GM23338 (cell line): ENCODE measurements at regions not wholly inside any gene's neighbourhood (a gene's known extent, or its start where the extent isn't known, plus 50 kb on each side); places are given as distances from the start of the nearest gene placed in this dataset.

ENCODE experiments used
- ATAC-seq: fragments of 200-7000 bp; cut with Tn5 transposase; 3 replicates; pipeline ENCODE4 v1.9.1; 2020
- DNase-seq: peaks from one replicate; pipeline ENCODE4 v3.0.0-alpha.2; 2015; ENCODE audit warnings: low spot score
- H2AFZ ChIP-seq: fragments of 200-600 bp; sonication (generic); 2 replicates; pipeline ENCODE4 v1.8.0; 2016; ENCODE audit warnings: antibody characterized with exemption, mild to moderate bottlenecking, moderate library complexity
- H3F3A ChIP-seq: fragments of 200-600 bp; sonication (generic); replicated peaks from 2 replicates; pipeline ENCODE4 v1.8.0; 2017; ENCODE audit warnings: antibody characterized with exemption, mixed run types, low read depth
- H3K27ac ChIP-seq: fragments of 200-600 bp; sonication (generic); 2 replicates; pipeline ENCODE4 v1.6.1; 2016; ENCODE audit warnings: low read depth
- H3K27me3 ChIP-seq: fragments of 200-600 bp; sonication (generic); 2 replicates; pipeline ENCODE4 v1.8.0; 2016; ENCODE audit warnings: mild to moderate bottlenecking, mixed run types, moderate library complexity; ENCODE audit not compliant: insufficient read depth
- H3K36me3 ChIP-seq: fragments of 200-600 bp; sonication (generic); 2 replicates; pipeline ENCODE4 v1.8.0; 2016; ENCODE audit warnings: mild to moderate bottlenecking; ENCODE audit not compliant: insufficient read depth
- H3K4me1 ChIP-seq: fragments of 200-600 bp; sonication (generic); 2 replicates; pipeline ENCODE4 v1.8.0; 2016; ENCODE audit warnings: mild to moderate bottlenecking, moderate library complexity; ENCODE audit not compliant: insufficient read depth
- H3K4me2 ChIP-seq: fragments of 200-600 bp; sonication (generic); 2 replicates; pipeline ENCODE4 v1.7.1; 2017; ENCODE audit warnings: mixed run types
- H3K4me3 ChIP-seq: fragments of 200-600 bp; sonication (generic); 2 replicates; pipeline ENCODE4 v1.6.1; 2016; ENCODE audit warnings: mixed run types
- H3K79me2 ChIP-seq: fragments of 200-600 bp; sonication (generic); replicated peaks from 2 replicates; pipeline ENCODE4 v1.8.0; 2017; ENCODE audit warnings: mild to moderate bottlenecking; ENCODE audit not compliant: insufficient read depth
- H3K9me2 ChIP-seq: fragments of 200-600 bp; sonication (generic); 2 replicates; pipeline ENCODE4 v1.8.0; 2017; ENCODE audit not compliant: insufficient read depth
- H4K20me1 ChIP-seq: fragments of 200-600 bp; sonication (generic); replicated peaks from 2 replicates; pipeline ENCODE4 v1.8.0; 2017; ENCODE audit warnings: mild to moderate bottlenecking; ENCODE audit not compliant: insufficient read depth
- H3K27ac Mint-ChIP-seq: 2 replicates; pipeline ENCODE4 v1.8.0; 2020; ENCODE audit warnings: inconsistent platforms, mild to moderate bottlenecking, moderate library complexity, mixed read lengths
- H3K27me3 Mint-ChIP-seq: 3 replicates; pipeline ENCODE4 v1.8.0; 2022; ENCODE audit warnings: low read depth, mild to moderate bottlenecking, moderate library complexity, mixed read lengths, inconsistent platforms; ENCODE audit not compliant: insufficient read depth, poor library complexity
- H3K36me3 Mint-ChIP-seq: 3 replicates; pipeline ENCODE4 v1.8.0; 2021; ENCODE audit warnings: low read depth, mild to moderate bottlenecking, inconsistent platforms, moderate library complexity, mixed read lengths
- H3K4me1 Mint-ChIP-seq: 3 replicates; pipeline ENCODE4 v1.8.0; 2020; ENCODE audit warnings: mild to moderate bottlenecking, inconsistent platforms, mixed read lengths
- H3K4me3 Mint-ChIP-seq: 3 replicates; pipeline ENCODE4 v1.8.0; 2021; ENCODE audit warnings: moderate library complexity, mild to moderate bottlenecking, inconsistent platforms, mixed read lengths
- H3K9me3 Mint-ChIP-seq: 3 replicates; pipeline ENCODE4 v1.8.0; 2020; ENCODE audit warnings: moderate library complexity, mild to moderate bottlenecking, inconsistent platforms, mixed read lengths
- CREB1 ChIP-seq: fragments of 250-450 bp; sonication (Bioruptor Pico); IDR thresholded peaks from 2 replicates; pipeline ENCODE4 v1.5.0; 2020; ENCODE audit warnings: low read depth, mild to moderate bottlenecking, moderate library complexity
- CTCF ChIP-seq, 2 experiments: fragments of 200-600 bp in 1 of 2; sonication (generic) in 1 of 2; conservative IDR thresholded peaks; 2 replicates each; pipeline versions ENCODE4 v1.5.1 to v1.6.1; 2016 to 2017; ENCODE audit warnings: antibody characterized with exemption in 2 of 2, low read depth in 2 of 2, mild to moderate bottlenecking in 2 of 2, moderate library complexity in 1 of 2
- EZH2 ChIP-seq: fragments of 200-600 bp; sonication (generic); IDR thresholded peaks from one replicate; pipeline ENCODE4 v1.8.0; 2017; ENCODE audit warnings: antibody characterized with exemption, mild to moderate bottlenecking, low read depth; ENCODE audit not compliant: unreplicated experiment
- EZH2phosphoT487 ChIP-seq: fragments of 200-600 bp; sonication (generic); IDR thresholded peaks from one replicate; pipeline ENCODE4 v1.8.1; 2018; ENCODE audit warnings: antibody characterized with exemption; ENCODE audit not compliant: unreplicated experiment
- JUNB ChIP-seq: IDR thresholded peaks from one replicate; pipeline ENCODE4 v1.6.1; 2016; ENCODE audit warnings: antibody characterized with exemption; ENCODE audit not compliant: unreplicated experiment
- NANOG ChIP-seq: IDR thresholded peaks from 2 replicates; pipeline ENCODE4 v1.6.1; 2016; ENCODE audit warnings: antibody characterized with exemption, borderline replicate concordance
- POLR2AphosphoS5 ChIP-seq: IDR thresholded peaks from 2 replicates; pipeline ENCODE4 v1.6.1; 2016; ENCODE audit warnings: antibody characterized with exemption, low read depth
- REST ChIP-seq: IDR thresholded peaks from one replicate; pipeline ENCODE4 v1.6.1; 2018; ENCODE audit warnings: antibody characterized with exemption; ENCODE audit not compliant: unreplicated experiment
- STAT1 ChIP-seq: IDR thresholded peaks from one replicate; pipeline ENCODE4 v1.6.1; 2016; ENCODE audit warnings: antibody characterized with exemption; ENCODE audit not compliant: unreplicated experiment
- ZNF114 ChIP-seq: fragments of 250-450 bp; sonication (Bioruptor Pico); IDR thresholded peaks from 2 replicates; pipeline ENCODE4 v1.5.0; 2020; ENCODE audit warnings: mild to moderate bottlenecking, moderate library complexity
- ZNF331 ChIP-seq: fragments of 250-450 bp; sonication (Bioruptor Pico); IDR thresholded peaks from 2 replicates; pipeline ENCODE4 v1.5.0; 2020; ENCODE audit warnings: low read depth, mild to moderate bottlenecking, moderate library complexity
- TF ChIP-seq, protein P1 (sequence below): fragments of 250-450 bp; sonication (Bioruptor Pico); IDR thresholded peaks from 2 replicates; pipeline ENCODE4 v1.5.0; 2020; ENCODE audit warnings: mild to moderate bottlenecking, moderate library complexity
- TF ChIP-seq, protein P2 (sequence below): IDR thresholded peaks from 2 replicates; pipeline ENCODE4 v1.6.1; 2016; ENCODE audit warnings: antibody characterized with exemption

GRCh38 chrX:125744914-125745313 is 421.2 kb downstream of the DCAF12L2 start:
- Mint-ChIP-seq H3K27ac (no peak overlapping the region), H3K36me3 (no peaks in the 10 kb centered on the region), H3K9me3 (no peaks in the 10 kb centered on the region), H3K27me3 (no peaks in the 10 kb centered on the region), H3K4me3 (no peak overlapping the region), H3K4me1 (no peaks in the 10 kb centered on the region)
- H3K27ac ChIP-seq = no peak overlapping the region
- H3K27me3 ChIP-seq = no peaks in the 10 kb centered on the region
- H3K4me3 ChIP-seq = no peak overlapping the region
- H2AFZ ChIP-seq = no peak overlapping the region
- no peaks in the 10 kb centered on the region for H4K20me1 ChIP-seq
- ATAC-seq = no peak
- no peak for DNase-seq
- H3K79me2 ChIP-seq = no peaks in the 10 kb centered on the region
- no peaks in the 10 kb centered on the region for H3K4me1 ChIP-seq
- no peaks in the 10 kb centered on the region for H3F3A ChIP-seq
- H3K36me3 ChIP-seq = no peaks in the 10 kb centered on the region
- no peaks in the 10 kb centered on the region for H3K9me2 ChIP-seq
- H3K4me2 ChIP-seq = no peak overlapping the region
- TF ChIP-seq POLR2AphosphoS5 = no peak
- no peak for TF ChIP-seq CREB1 (CRISPR knock-in tag)
- TF ChIP-seq, protein P1, sequence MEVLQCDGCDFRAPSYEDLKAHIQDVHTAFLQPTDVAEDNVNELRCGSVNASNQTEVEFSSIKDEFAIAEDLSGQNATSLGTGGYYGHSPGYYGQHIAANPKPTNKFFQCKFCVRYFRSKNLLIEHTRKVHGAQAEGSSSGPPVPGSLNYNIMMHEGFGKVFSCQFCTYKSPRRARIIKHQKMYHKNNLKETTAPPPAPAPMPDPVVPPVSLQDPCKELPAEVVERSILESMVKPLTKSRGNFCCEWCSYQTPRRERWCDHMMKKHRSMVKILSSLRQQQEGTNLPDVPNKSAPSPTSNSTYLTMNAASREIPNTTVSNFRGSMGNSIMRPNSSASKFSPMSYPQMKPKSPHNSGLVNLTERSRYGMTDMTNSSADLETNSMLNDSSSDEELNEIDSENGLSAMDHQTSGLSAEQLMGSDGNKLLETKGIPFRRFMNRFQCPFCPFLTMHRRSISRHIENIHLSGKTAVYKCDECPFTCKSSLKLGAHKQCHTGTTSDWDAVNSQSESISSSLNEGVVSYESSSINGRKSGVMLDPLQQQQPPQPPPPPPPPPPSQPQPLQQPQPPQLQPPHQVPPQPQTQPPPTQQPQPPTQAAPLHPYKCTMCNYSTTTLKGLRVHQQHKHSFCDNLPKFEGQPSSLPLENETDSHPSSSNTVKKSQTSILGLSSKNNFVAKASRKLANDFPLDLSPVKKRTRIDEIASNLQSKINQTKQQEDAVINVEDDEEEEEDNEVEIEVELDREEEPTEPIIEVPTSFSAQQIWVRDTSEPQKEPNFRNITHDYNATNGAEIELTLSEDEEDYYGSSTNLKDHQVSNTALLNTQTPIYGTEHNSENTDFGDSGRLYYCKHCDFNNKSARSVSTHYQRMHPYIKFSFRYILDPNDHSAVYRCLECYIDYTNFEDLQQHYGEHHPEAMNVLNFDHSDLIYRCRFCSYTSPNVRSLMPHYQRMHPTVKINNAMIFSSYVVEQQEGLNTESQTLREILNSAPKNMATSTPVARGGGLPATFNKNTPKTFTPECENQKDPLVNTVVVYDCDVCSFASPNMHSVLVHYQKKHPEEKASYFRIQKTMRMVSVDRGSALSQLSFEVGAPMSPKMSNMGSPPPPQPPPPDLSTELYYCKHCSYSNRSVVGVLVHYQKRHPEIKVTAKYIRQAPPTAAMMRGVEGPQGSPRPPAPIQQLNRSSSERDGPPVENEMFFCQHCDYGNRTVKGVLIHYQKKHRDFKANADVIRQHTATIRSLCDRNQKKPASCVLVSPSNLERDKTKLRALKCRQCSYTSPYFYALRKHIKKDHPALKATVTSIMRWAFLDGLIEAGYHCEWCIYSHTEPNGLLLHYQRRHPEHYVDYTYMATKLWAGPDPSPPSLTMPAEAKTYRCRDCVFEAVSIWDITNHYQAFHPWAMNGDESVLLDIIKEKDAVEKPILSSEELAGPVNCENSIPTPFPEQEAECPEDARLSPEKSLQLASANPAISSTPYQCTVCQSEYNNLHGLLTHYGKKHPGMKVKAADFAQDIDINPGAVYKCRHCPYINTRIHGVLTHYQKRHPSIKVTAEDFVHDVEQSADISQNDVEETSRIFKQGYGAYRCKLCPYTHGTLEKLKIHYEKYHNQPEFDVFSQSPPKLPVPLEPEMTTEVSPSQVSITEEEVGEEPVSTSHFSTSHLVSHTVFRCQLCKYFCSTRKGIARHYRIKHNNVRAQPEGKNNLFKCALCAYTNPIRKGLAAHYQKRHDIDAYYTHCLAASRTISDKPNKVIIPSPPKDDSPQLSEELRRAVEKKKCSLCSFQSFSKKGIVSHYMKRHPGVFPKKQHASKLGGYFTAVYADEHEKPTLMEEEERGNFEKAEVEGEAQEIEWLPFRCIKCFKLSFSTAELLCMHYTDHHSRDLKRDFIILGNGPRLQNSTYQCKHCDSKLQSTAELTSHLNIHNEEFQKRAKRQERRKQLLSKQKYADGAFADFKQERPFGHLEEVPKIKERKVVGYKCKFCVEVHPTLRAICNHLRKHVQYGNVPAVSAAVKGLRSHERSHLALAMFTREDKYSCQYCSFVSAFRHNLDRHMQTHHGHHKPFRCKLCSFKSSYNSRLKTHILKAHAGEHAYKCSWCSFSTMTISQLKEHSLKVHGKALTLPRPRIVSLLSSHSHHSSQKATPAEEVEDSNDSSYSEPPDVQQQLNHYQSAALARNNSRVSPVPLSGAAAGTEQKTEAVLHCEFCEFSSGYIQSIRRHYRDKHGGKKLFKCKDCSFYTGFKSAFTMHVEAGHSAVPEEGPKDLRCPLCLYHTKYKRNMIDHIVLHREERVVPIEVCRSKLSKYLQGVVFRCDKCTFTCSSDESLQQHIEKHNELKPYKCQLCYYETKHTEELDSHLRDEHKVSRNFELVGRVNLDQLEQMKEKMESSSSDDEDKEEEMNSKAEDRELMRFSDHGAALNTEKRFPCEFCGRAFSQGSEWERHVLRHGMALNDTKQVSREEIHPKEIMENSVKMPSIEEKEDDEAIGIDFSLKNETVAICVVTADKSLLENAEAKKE (CRISPR knock-in tag) = no peak
- no peak for TF ChIP-seq NANOG
- TF ChIP-seq, protein P2, sequence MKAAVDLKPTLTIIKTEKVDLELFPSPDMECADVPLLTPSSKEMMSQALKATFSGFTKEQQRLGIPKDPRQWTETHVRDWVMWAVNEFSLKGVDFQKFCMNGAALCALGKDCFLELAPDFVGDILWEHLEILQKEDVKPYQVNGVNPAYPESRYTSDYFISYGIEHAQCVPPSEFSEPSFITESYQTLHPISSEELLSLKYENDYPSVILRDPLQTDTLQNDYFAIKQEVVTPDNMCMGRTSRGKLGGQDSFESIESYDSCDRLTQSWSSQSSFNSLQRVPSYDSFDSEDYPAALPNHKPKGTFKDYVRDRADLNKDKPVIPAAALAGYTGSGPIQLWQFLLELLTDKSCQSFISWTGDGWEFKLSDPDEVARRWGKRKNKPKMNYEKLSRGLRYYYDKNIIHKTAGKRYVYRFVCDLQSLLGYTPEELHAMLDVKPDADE = no peak
- TF ChIP-seq REST = no peak
- no peak for TF ChIP-seq EZH2
- TF ChIP-seq ZNF114 (CRISPR knock-in tag) = no peak
- TF ChIP-seq JUNB = no peak
- no peak for TF ChIP-seq EZH2phosphoT487
- no peak for TF ChIP-seq STAT1
- no peak for TF ChIP-seq CTCF (conservative IDR thresholded peaks at IDR 0.05; ENCODE audit: low read depth in 2 of 2)
- TF ChIP-seq ZNF331 (CRISPR knock-in tag) = no peak
